Body of pancreas (tissue), 4 donors: ENCODE measurements at regions not wholly inside any gene's neighbourhood (a gene's known extent, or its start where the extent isn't known, plus 50 kb on each side); places are given as distances from the start of the nearest gene placed in this dataset.

Experiments used
- CTCF ChIP-seq, 7 experiments: fragments of 450-650 bp in 4 of 7; fragments of 200-600 bp in 3 of 7; sonication (generic) in 3 of 7; IDR thresholded peaks; one replicate each; pipeline ENCODE4 v1.5.1; 2016 to 2019; ENCODE audit warnings: antibody characterized with exemption in 7 of 7
- POLR2A ChIP-seq, 3 donors: fragments of 450-650 bp; IDR thresholded peaks; one replicate each; pipeline ENCODE4 v1.6.1; 2016; ENCODE audit warnings: antibody characterized with exemption in 3 of 3, mild to moderate bottlenecking in 2 of 3

GRCh38 chr4:52535793-52536192, 123.3 kb downstream of the USP46 start:
- TF ChIP-seq CTCF (IDR thresholded peaks at IDR 0.05), result no peak
- TF ChIP-seq POLR2A (IDR thresholded peaks at IDR 0.05), result no peak
